MM.1S (cell line): ENCODE measurements at regions not wholly inside any gene's neighbourhood (a gene's known extent, or its start where the extent isn't known, plus 50 kb on each side); places are given as distances from the start of the nearest gene placed in this dataset.

Source experiments
- DNase-seq: peaks from one replicate; pipeline ENCODE4 v3.0.0-alpha.2; 2015
- H2AFZ ChIP-seq: fragments of 300-600 bp; sonication (generic); 2 replicates; pipeline ENCODE4 v1.6.0; 2016; ENCODE audit warnings: antibody characterized with exemption, low read length
- H3F3A ChIP-seq: fragments of 300-600 bp; sonication (generic); 2 replicates; pipeline ENCODE4 v1.6.1; 2016; ENCODE audit warnings: mild to moderate bottlenecking, antibody characterized with exemption, low read length, moderate library complexity, mixed read lengths; ENCODE audit not compliant: insufficient read depth
- H3K27ac ChIP-seq: fragments of 300-600 bp; sonication (generic); 2 replicates; pipeline ENCODE4 v1.5.1; 2016; ENCODE audit warnings: mild to moderate bottlenecking, low read length
- H3K27me3 ChIP-seq: fragments of 300-600 bp; sonication (generic); replicated peaks from 2 replicates; pipeline ENCODE4 v1.6.0; 2016; ENCODE audit warnings: low read length; ENCODE audit not compliant: insufficient read depth
- H3K36me3 ChIP-seq: fragments of 300-600 bp; sonication (generic); replicated peaks from 2 replicates; pipeline ENCODE4 v1.6.1; 2016; ENCODE audit warnings: mild to moderate bottlenecking, low read length, mixed read lengths; ENCODE audit not compliant: insufficient read depth
- H3K4me1 ChIP-seq: fragments of 300-600 bp; sonication (generic); 2 replicates; pipeline ENCODE4 v1.6.1; 2016; ENCODE audit warnings: low read length, mixed read lengths
- H3K4me2 ChIP-seq: fragments of 300-600 bp; sonication (generic); 2 replicates; pipeline ENCODE4 v1.6.0; 2016; ENCODE audit warnings: low read depth, low read length
- H3K4me3 ChIP-seq: fragments of 300-600 bp; sonication (generic); 2 replicates; pipeline ENCODE4 v1.5.1; 2016; ENCODE audit warnings: low read length, mixed read lengths
- H3K79me2 ChIP-seq: fragments of 300-600 bp; sonication (generic); 2 replicates; pipeline ENCODE4 v1.6.1; 2016; ENCODE audit warnings: mixed run types, low read length, mixed read lengths
- H3K9ac ChIP-seq: fragments of 300-600 bp; sonication (generic); 2 replicates; pipeline ENCODE4 v1.6.1; 2016; ENCODE audit warnings: low read length, mixed read lengths
- H3K9me2 ChIP-seq: fragments of 300-600 bp; sonication (generic); replicated peaks from 2 replicates; pipeline ENCODE4 v1.6.1; 2016; ENCODE audit warnings: mild to moderate bottlenecking, low read length, mixed read lengths; ENCODE audit not compliant: insufficient read depth
- H3K9me3 ChIP-seq: fragments of 300-600 bp; sonication (generic); replicated peaks from 2 replicates; pipeline ENCODE4 v1.6.1; 2016; ENCODE audit warnings: mild to moderate bottlenecking, low read length, mixed read lengths; ENCODE audit not compliant: insufficient read depth
- H4K20me1 ChIP-seq: fragments of 300-600 bp; sonication (generic); 2 replicates; pipeline ENCODE4 v1.6.1; 2016; ENCODE audit warnings: mild to moderate bottlenecking, low read length, moderate library complexity, mixed read lengths; ENCODE audit not compliant: insufficient read depth
- EZH2 ChIP-seq: fragments of 300-600 bp; sonication (generic); optimal IDR thresholded peaks from 2 replicates; pipeline ENCODE3; 2017; ENCODE audit warnings: low read depth, mild to moderate bottlenecking, antibody characterized with exemption, low read length, mixed read lengths
- EZH2phosphoT487 ChIP-seq: fragments of 300-600 bp; sonication (generic); IDR thresholded peaks from 2 replicates; pipeline ENCODE4 v1.6.1; 2018; ENCODE audit warnings: antibody characterized with exemption, low read length
- TF ChIP-seq, protein P1 (sequence below): fragments of 300-600 bp; sonication (generic); IDR thresholded peaks from 2 replicates; pipeline ENCODE4 v1.5.1; 2016; ENCODE audit warnings: antibody characterized with exemption, low read length, mixed read lengths

DNA sequence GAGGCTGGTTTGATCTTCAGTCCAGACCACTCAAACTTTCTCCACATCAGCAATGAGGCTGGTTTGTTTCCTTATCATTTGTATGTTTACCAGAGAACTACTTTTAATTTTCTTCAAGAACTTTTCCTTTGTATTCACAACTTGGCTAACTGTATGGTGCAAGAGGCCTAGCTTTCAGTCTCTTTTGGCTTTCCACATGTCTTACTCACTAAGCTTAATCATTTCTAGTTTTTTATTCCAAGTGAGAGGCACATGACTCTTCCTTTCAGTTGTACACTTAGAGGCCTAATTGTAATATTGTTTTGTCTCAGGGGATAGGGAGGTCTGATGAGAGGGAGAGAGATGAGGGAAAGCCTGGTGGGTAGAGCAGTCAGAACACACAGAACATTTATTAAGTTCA, 554.0 kb upstream of the ARRDC3 start:
- TF ChIP-seq EZH2phosphoT487, result no peak
- no peak for TF ChIP-seq EZH2
- TF ChIP-seq, protein P1, sequence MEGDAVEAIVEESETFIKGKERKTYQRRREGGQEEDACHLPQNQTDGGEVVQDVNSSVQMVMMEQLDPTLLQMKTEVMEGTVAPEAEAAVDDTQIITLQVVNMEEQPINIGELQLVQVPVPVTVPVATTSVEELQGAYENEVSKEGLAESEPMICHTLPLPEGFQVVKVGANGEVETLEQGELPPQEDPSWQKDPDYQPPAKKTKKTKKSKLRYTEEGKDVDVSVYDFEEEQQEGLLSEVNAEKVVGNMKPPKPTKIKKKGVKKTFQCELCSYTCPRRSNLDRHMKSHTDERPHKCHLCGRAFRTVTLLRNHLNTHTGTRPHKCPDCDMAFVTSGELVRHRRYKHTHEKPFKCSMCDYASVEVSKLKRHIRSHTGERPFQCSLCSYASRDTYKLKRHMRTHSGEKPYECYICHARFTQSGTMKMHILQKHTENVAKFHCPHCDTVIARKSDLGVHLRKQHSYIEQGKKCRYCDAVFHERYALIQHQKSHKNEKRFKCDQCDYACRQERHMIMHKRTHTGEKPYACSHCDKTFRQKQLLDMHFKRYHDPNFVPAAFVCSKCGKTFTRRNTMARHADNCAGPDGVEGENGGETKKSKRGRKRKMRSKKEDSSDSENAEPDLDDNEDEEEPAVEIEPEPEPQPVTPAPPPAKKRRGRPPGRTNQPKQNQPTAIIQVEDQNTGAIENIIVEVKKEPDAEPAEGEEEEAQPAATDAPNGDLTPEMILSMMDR, result no peak
- Histone ChIP-seq H3K27ac (no peak overlapping the region), H3F3A (no peaks in the 10 kb centered on the region), H4K20me1 (no peaks in the 10 kb centered on the region), H3K4me3 (no peak overlapping the region), H3K79me2 (no peaks in the 10 kb centered on the region), H2AFZ (no peak overlapping the region), H3K27me3 (no peaks in the 10 kb centered on the region), H3K36me3 (no peaks in the 10 kb centered on the region), H3K4me1 (peaks cover 4% of the 10 kb centered on the region; the same call in 1 of the 2 replicates), H3K4me2 (no peak overlapping the region), H3K9me3 (no peaks in the 10 kb centered on the region), H3K9me2 (no peaks in the 10 kb centered on the region), H3K9ac (no peak overlapping the region)
- no peak for DNase-seq

DNA sequence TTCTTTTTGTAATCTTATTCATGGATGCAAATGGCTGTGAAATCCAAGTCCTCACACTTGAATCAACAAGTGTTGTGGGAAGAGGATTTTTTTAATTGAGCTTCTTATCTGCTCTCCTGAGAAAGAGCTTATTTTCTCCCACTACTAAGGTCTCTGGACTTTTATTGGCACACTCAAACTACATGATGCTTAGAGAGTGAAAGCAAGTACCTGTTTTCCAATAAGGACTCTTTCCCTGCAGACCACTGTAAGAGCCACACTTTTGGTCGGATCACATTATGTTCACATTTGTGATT, 546.4 kb upstream of the ARRDC3 start:
- no peak overlapping the region for H3K9ac ChIP-seq
- H3K27ac ChIP-seq, result no peak overlapping the region
- H3K36me3 ChIP-seq, result no peaks in the 10 kb centered on the region
- H2AFZ ChIP-seq, result no peak overlapping the region
- H3F3A ChIP-seq, result no peaks in the 10 kb centered on the region
- no peaks in the 10 kb centered on the region for H4K20me1 ChIP-seq
- TF ChIP-seq, protein P1, result peak; percentile 1; the same call in 1 of the 2 replicates
- TF ChIP-seq EZH2 (no peak), EZH2phosphoT487 (no peak)
- no peak for DNase-seq
- no peaks in the 10 kb centered on the region for H3K79me2 ChIP-seq
- no peaks in the 10 kb centered on the region for H3K4me1 ChIP-seq
- H3K27me3 ChIP-seq, result no peaks in the 10 kb centered on the region
- no peaks in the 10 kb centered on the region for H3K9me2 ChIP-seq
- no peaks in the 10 kb centered on the region for H3K9me3 ChIP-seq
- no peak overlapping the region for H3K4me3 ChIP-seq
- H3K4me2 ChIP-seq, result no peak overlapping the region

DNA sequence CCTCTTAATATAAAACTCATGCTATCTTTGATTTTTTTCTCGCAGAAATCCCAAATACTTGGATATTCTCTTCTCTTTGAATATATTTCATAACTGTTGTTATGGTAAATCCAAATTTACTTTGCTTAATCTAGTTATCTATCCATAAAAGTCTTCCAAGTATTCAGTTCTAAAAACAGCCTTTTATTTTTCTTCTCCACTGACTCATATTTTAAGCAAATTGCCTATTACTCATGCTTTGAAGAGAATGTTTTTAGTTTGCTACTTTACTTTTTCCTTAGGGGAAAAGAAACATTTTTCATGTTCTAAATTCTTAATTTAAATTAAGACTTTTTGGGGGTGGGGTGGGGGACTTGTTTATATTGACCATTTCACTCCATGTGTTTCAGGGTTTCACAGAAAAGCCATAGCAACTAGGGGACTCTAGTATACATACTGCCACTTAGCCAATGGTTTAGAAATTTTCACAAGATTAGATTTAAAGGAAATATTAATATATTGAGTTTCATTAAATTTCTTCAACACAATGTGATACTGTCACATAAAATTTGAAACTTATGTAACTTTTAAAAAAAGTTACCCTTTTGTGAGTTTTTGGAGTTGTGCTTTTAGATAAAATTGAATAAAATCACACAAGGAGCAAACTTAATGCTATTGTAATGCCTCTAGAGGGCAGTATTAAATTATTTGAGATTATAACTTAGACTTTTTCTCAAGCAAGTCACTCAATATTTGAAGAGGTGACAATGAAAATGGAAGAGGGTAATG, 545.8 kb upstream of the ARRDC3 start:
- H3K27me3 ChIP-seq, result no peaks in the 10 kb centered on the region
- H3K4me1 ChIP-seq, result no peaks in the 10 kb centered on the region
- no peak overlapping the region for H3K9ac ChIP-seq
- H3K4me2 ChIP-seq, result no peak overlapping the region
- no peak overlapping the region for H3K27ac ChIP-seq
- TF ChIP-seq EZH2, result no peak
- no peak for TF ChIP-seq EZH2phosphoT487
- TF ChIP-seq, protein P1, result peak; percentile 66
- H3K9me3 ChIP-seq, result no peaks in the 10 kb centered on the region
- no peaks in the 10 kb centered on the region for H3K79me2 ChIP-seq
- no peaks in the 10 kb centered on the region for H3K9me2 ChIP-seq
- peak; percentile 53 for DNase-seq
- no peak overlapping the region for H3K4me3 ChIP-seq
- H2AFZ ChIP-seq, result no peak overlapping the region
- no peaks in the 10 kb centered on the region for H3K36me3 ChIP-seq
- no peaks in the 10 kb centered on the region for H4K20me1 ChIP-seq
- H3F3A ChIP-seq, result no peaks in the 10 kb centered on the region
